AG04450 (cell line): ENCODE measurements at regions not wholly inside any gene's neighbourhood (a gene's known extent, or its start where the extent isn't known, plus 50 kb on each side); places are given as distances from the start of the nearest gene placed in this dataset.
A peak's percentile ranks its signal among the peaks of the same experiment; 100 is the strongest.

Source experiments
- CTCF ChIA-PET: fragments of 300-600, 350-600 bp; formaldehyde crosslinking; extraction: SDS; loops from one replicate; lab custom pipeline; 2022; ENCODE audit warnings: antibody characterized with exemption, inconsistent platforms; lab: Charles Lee
- POLR2A ChIA-PET: fragments of 350-600 bp; formaldehyde crosslinking; extraction: SDS; loops from one replicate; lab custom pipeline; 2021; ENCODE audit warnings: antibody characterized with exemption, inconsistent platforms; lab: Yijun Ruan, JAX
- DNase-seq: peaks from one replicate; pipeline ENCODE4 v3.0.0-alpha.2; 2011; ENCODE audit warnings: low read depth, low spot score
- H3K27ac ChIP-seq: one replicate; pipeline ENCODE4 v1.5.1; 2012; ENCODE audit warnings: low read depth, low read length, control low read depth
- H3K27me3 ChIP-seq: one replicate; pipeline ENCODE4 v1.6.0; 2012; ENCODE audit warnings: low read length; ENCODE audit not compliant: control insufficient read depth, insufficient read depth
- H3K4me3 ChIP-seq: 2 replicates; pipeline ENCODE4 v1.5.1; 2011; ENCODE audit warnings: mild to moderate bottlenecking, low read depth, low read length, control low read depth
- H3K9me3 ChIP-seq: 2 replicates; pipeline ENCODE4 v1.5.1; 2012; ENCODE audit warnings: low read length; ENCODE audit not compliant: control insufficient read depth, insufficient read depth
- CTCF ChIP-seq: IDR thresholded peaks from 2 replicates; pipeline ENCODE4 v1.5.1; 2011; ENCODE audit warnings: low read depth, low read length, control low read depth, inconsistent platforms

- no peak for TF ChIP-seq CTCF
- POLR2A ChIA-PET, result no interaction called here
- H3K9me3 ChIP-seq, result no peaks in the 10 kb centered on the region
- CTCF ChIA-PET, result no interaction called here
- H3K27ac ChIP-seq, result no peak overlapping the region
- H3K27me3 ChIP-seq, result no peaks in the 10 kb centered on the region
- no peak overlapping the region for H3K4me3 ChIP-seq
- DNase-seq, result no peak
Observed at GRCh38 chr16:76650582-76650981, 373.4 kb downstream of the CNTNAP4 start.

GRCh38 chr16:76653390-76654026, 376.3 kb downstream of the CNTNAP4 start:
- DNase-seq, result peak; percentile 4
- CTCF ChIA-PET, result interaction anchor here (0.5 to 2.8 kb wide), 21 partner anchors 8 to 920 kb away, joined by 3 to 21 read pairs (median 4); no protein-coding TSS in a partner anchor
- H3K27ac ChIP-seq, result no peak overlapping the region
- no peaks in the 10 kb centered on the region for H3K9me3 ChIP-seq
- POLR2A ChIA-PET, result no interaction called here
- no peaks in the 10 kb centered on the region for H3K27me3 ChIP-seq
- no peak overlapping the region for H3K4me3 ChIP-seq
- peak; percentile 73 for TF ChIP-seq CTCF

GRCh38 chr16:76654088-76654820, 377.1 kb downstream of the CNTNAP4 start:
- Histone ChIP-seq H3K9me3 (no peaks in the 10 kb centered on the region), H3K4me3 (no peak overlapping the region), H3K27me3 (no peaks in the 10 kb centered on the region), H3K27ac (no peak overlapping the region)
- POLR2A ChIA-PET, result no interaction called here
- CTCF ChIA-PET, result interaction anchor here (1.0 to 2.8 kb wide), 8 partner anchors 9 to 869 kb away, joined by 3 to 21 read pairs (median 5); no protein-coding TSS in a partner anchor
- TF ChIP-seq CTCF, result no peak
- DNase-seq, result no peak

GRCh38 chr16:76656994-76657393, 379.8 kb downstream of the CNTNAP4 start:
- no peak overlapping the region for H3K27ac ChIP-seq
- H3K4me3 ChIP-seq, result no peak overlapping the region
- ChIA-PET POLR2A (no interaction called here), CTCF (no interaction called here)
- H3K27me3 ChIP-seq, result no peaks in the 10 kb centered on the region
- H3K9me3 ChIP-seq, result no peaks in the 10 kb centered on the region
- no peak for DNase-seq
- no peak for TF ChIP-seq CTCF

- ChIA-PET CTCF (no interaction called here), POLR2A (no interaction called here)
- no peak for TF ChIP-seq CTCF
- no peaks in the 10 kb centered on the region for H3K9me3 ChIP-seq
- no peak overlapping the region for H3K4me3 ChIP-seq
- no peak for DNase-seq
- no peak overlapping the region for H3K27ac ChIP-seq
- H3K27me3 ChIP-seq, result no peaks in the 10 kb centered on the region
Observed at GRCh38 chr16:76661691-76662235, 384.6 kb downstream of the CNTNAP4 start.
